HEK293 (cell line): ENCODE measurements at regions not wholly inside any gene's neighbourhood (a gene's known extent, or its start where the extent isn't known, plus 50 kb on each side); places are given as distances from the start of the nearest gene placed in this dataset.
"Not testable (repeated sequence)": the region's sequence is repeated elsewhere in the genome, so short reads cannot be mapped to it uniquely, and the experiment has no call there.

ENCODE experiments used
- CTCF ChIP-seq: fragments of 450-650 bp; formaldehyde crosslinking; IDR thresholded peaks from 2 replicates; pipeline ENCODE4 v1.5.1; 2016; ENCODE audit warnings: missing biosample characterization, missing genetic modification characterization
- REPIN1 ChIP-seq: fragments of 450-650 bp; formaldehyde crosslinking; IDR thresholded peaks from 2 replicates; pipeline ENCODE4 v1.5.1; 2017; ENCODE audit warnings: missing biosample characterization, missing genetic modification characterization, low read depth
- REST ChIP-seq: fragments of 450-650 bp; formaldehyde crosslinking; IDR thresholded peaks from 2 replicates; pipeline ENCODE4 v1.5.1; 2016; ENCODE audit warnings: missing biosample characterization, missing genetic modification characterization
- SCRT2 ChIP-seq: fragments of 450-650 bp; formaldehyde crosslinking; IDR thresholded peaks from 2 replicates; pipeline ENCODE4 v1.5.1; 2016; ENCODE audit warnings: missing biosample characterization, missing genetic modification characterization
- ZNF133 ChIP-seq: fragments of 450-650 bp; formaldehyde crosslinking; IDR thresholded peaks from 2 replicates; pipeline ENCODE4 v1.5.1; 2016; ENCODE audit warnings: missing biosample characterization, missing genetic modification characterization
- ZNF23 ChIP-seq: fragments of 450-650 bp; formaldehyde crosslinking; IDR thresholded peaks from 2 replicates; pipeline ENCODE4 v1.5.1; 2016; ENCODE audit warnings: missing biosample characterization, missing genetic modification characterization, borderline replicate concordance
- ZNF274 ChIP-seq, 2 experiments: fragments of 200-500 bp in 1 of 2; fragments of 450-650 bp in 1 of 2; sonication (Bioruptor generic) in 1 of 2; formaldehyde crosslinking in 1 of 2; IDR thresholded peaks; 2 replicates each; pipeline versions ENCODE4 v1.5.1 to v1.6.1; 2014 to 2016; ENCODE audit warnings: borderline replicate concordance in 1 of 2, inconsistent platforms in 1 of 2, low read length in 1 of 2, missing biosample characterization in 1 of 2, missing genetic modification characterization in 1 of 2
- ZNF292 ChIP-seq: fragments of 450-650 bp; formaldehyde crosslinking; IDR thresholded peaks from 2 replicates; pipeline ENCODE4 v1.5.1; 2016; ENCODE audit warnings: low read depth, missing biosample characterization, missing genetic modification characterization, borderline replicate concordance
- ZNF324 ChIP-seq: fragments of 450-650 bp; formaldehyde crosslinking; IDR thresholded peaks from 2 replicates; pipeline ENCODE4 v1.5.1; 2016; ENCODE audit warnings: missing biosample characterization, missing genetic modification characterization
- ZNF623 ChIP-seq: fragments of 450-650 bp; formaldehyde crosslinking; IDR thresholded peaks from 2 replicates; pipeline ENCODE4 v1.5.1; 2016; ENCODE audit warnings: missing biosample characterization, missing genetic modification characterization
- ZSCAN4 ChIP-seq: fragments of 450-650 bp; formaldehyde crosslinking; IDR thresholded peaks from 2 replicates; pipeline ENCODE4 v1.5.1; 2017; ENCODE audit warnings: missing biosample characterization, missing genetic modification characterization

DNA sequence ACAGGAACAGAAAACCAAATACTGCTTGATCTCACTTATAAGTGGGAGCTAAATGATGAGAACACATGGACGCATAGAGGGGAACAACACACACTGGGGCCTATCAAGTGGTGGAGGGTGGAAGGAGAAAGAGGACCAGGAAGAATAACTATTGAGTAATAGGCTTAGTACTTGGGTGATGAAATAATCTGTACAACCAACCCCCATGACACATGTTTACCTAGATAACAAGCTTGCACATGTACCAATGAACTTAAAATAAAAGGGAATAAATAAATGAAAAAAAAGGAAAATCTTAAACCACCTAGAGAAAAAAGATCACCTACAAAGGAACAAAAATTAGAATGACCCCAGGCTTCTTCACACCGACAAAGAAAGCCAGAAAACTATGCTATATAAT, 133.5 kb downstream of the KLRB1 start:
- not testable (repeated sequence) for TF ChIP-seq ZNF324 (tag by site-specific recombination); ZNF133; CTCF; ZNF274 (IDR thresholded peaks at IDR 0.05; ENCODE audit: low read length); ZNF274 (tag by site-specific recombination; IDR thresholded peaks at IDR 0.05; ENCODE audit: borderline replicate concordance); REPIN1 (tag by site-specific recombination); ZSCAN4 (tag by site-specific recombination); SCRT2; ZNF292; ZNF23 (tag by site-specific recombination); ZNF623 (tag by site-specific recombination); REST (tag by site-specific recombination)
